ENCODE measurements at regions not wholly inside any gene's neighbourhood (a gene's known extent, or its start where the extent isn't known, plus 50 kb on each side); places are given as distances from the start of the nearest gene placed in this dataset.

GRCh38 chr10:83942410-83942809 is 196.9 kb upstream of the GHITM start:
- TF ChIP-seq CTCF (IDR thresholded peaks at IDR 0.05; ENCODE audit: insufficient read depth, low read depth, low read length, missing control alignments): no peak
- no peak overlapping the region for H3K4me3 ChIP-seq (ENCODE audit: low read depth, low read length)
- DNase-seq (ENCODE audit: low read depth): no peak

- DNase-seq (ENCODE audit: low read depth): no peak
- TF ChIP-seq CTCF (IDR thresholded peaks at IDR 0.05; ENCODE audit: insufficient read depth, low read depth, low read length, missing control alignments): no peak
- no peak overlapping the region for H3K4me3 ChIP-seq (ENCODE audit: low read depth, low read length)
Measured at GRCh38 chr10:83943049-83943448, 196.3 kb upstream of the GHITM start.

- no peak overlapping the region for H3K4me3 ChIP-seq (ENCODE audit: low read depth, low read length)
- no peak for DNase-seq (ENCODE audit: low read depth)
- TF ChIP-seq CTCF (IDR thresholded peaks at IDR 0.05; ENCODE audit: insufficient read depth, low read depth, low read length, missing control alignments): no peak
Measured at GRCh38 chr10:83943920-83944319, 195.4 kb upstream of the GHITM start.

GRCh38 chr10:83945982-83946718 is 193.2 kb upstream of the GHITM start:
- no peak overlapping the region for H3K4me3 ChIP-seq (ENCODE audit: low read depth, low read length)
- no peak for DNase-seq (ENCODE audit: low read depth)
- TF ChIP-seq CTCF (IDR thresholded peaks at IDR 0.05; ENCODE audit: insufficient read depth, low read depth, low read length, missing control alignments): no peak

GRCh38 chr10:83952314-83952713 is 187.0 kb upstream of the GHITM start:
- no peak overlapping the region for H3K4me3 ChIP-seq (ENCODE audit: low read depth, low read length)
- no peak for TF ChIP-seq CTCF (IDR thresholded peaks at IDR 0.05; ENCODE audit: insufficient read depth, low read depth, low read length, missing control alignments)
- no peak for DNase-seq (ENCODE audit: low read depth)

GRCh38 chr10:83953589-83953988 is 185.7 kb upstream of the GHITM start:
- no peak for DNase-seq (ENCODE audit: low read depth)
- no peak overlapping the region for H3K4me3 ChIP-seq (ENCODE audit: low read depth, low read length)
- TF ChIP-seq CTCF (IDR thresholded peaks at IDR 0.05; ENCODE audit: insufficient read depth, low read depth, low read length, missing control alignments): no peak
